HepG2 (cell line): ENCODE measurements at regions not wholly inside any gene's neighbourhood (a gene's known extent, or its start where the extent isn't known, plus 50 kb on each side); places are given as distances from the start of the nearest gene placed in this dataset.

Experiments
- ATAC-seq: fragments of 200-7000 bp; cut with Tn5 transposase; 3 replicates; pipeline ENCODE4 v1.9.1; 2020; ENCODE audit warnings: mild to moderate bottlenecking, moderate library complexity
- BruUV-seq: library from RNA; stranded (reverse); fragments of 400-500 nt; replicated peaks from 2 replicates; lab custom pipeline; 2021; lab: Mats Ljungman, UMichigan
- CTCF ChIA-PET: fragments of 300-600 bp; formaldehyde crosslinking; extraction: SDS; loops from one replicate; lab custom pipeline; 2021; ENCODE audit warnings: low total read pairs, inconsistent platforms, low intra/inter-chr PET ratio; lab: Yijun Ruan, JAX
- POLR2A ChIA-PET: fragments of 350-600 bp; sonication (Branson Sonifier 250); formaldehyde crosslinking; loops from one replicate; lab custom pipeline; 2020; ENCODE audit warnings: antibody characterized with exemption, inconsistent platforms; lab: Yijun Ruan, JAX
- DNase-seq: peaks from one replicate; pipeline ENCODE4 v3.0.0-alpha.2; 2015; ENCODE audit warnings: low spot score
- FAIRE-seq: peaks from 3 replicates; lab custom pipeline; 2011; peaks lifted over from hg19 to GRCh38; lab: Jason Lieb, UNC
- H2AFZ ChIP-seq: one replicate; pipeline ENCODE4 v1.6.1; 2011; ENCODE audit warnings: low read length, inconsistent platforms
- H3K27ac ChIP-seq: fragments of 300-600 bp; 3 replicates; pipeline ENCODE4 v1.8.0; 2011; ENCODE audit warnings: mixed run types, mild to moderate bottlenecking, mixed read lengths, low read length, inconsistent platforms; ENCODE audit not compliant: insufficient read depth; ENCODE audit errors: extremely low read length
- H3K27me3 ChIP-seq, 2 experiments: fragments of 200-600 bp in 1 of 2; 2 replicates in 1 of 2; 3 replicates in 1 of 2; pipeline versions ENCODE4 v1.6.0 to v1.8.0; 2011; ENCODE audit warnings: low read length in 2 of 2, mild to moderate bottlenecking in 2 of 2, moderate library complexity in 2 of 2, inconsistent platforms in 1 of 2; ENCODE audit not compliant: insufficient read depth in 2 of 2, control insufficient read depth in 1 of 2
- H3K36me3 ChIP-seq, 2 experiments: fragments of 200-600 bp in 1 of 2; replicated peaks in 1 of 2; 2 replicates in 1 of 2; 3 replicates in 1 of 2; pipeline versions ENCODE4 v1.5.1 to v1.8.0; 2011; ENCODE audit warnings: low read length in 2 of 2, inconsistent platforms in 1 of 2; ENCODE audit not compliant: insufficient read depth in 2 of 2, control insufficient read depth in 1 of 2
- H3K4me1 ChIP-seq: 2 replicates; pipeline ENCODE4 v1.5.1; 2012; ENCODE audit warnings: low read length, inconsistent platforms; ENCODE audit not compliant: insufficient read depth
- H3K4me2 ChIP-seq: 2 replicates; pipeline ENCODE4 v1.6.0; 2011; ENCODE audit warnings: low read depth, low read length, inconsistent platforms
- H3K4me3 ChIP-seq, 3 experiments: fragments of 200-600 bp in 1 of 3; sonication (generic), shearing (Covaris generic) in 1 of 3; replicated peaks in 1 of 3; 2 replicates each; pipeline ENCODE4 v1.5.1; 2011 to 2016; ENCODE audit warnings: low read length in 3 of 3, inconsistent platforms in 2 of 3, low read depth in 2 of 3, mild to moderate bottlenecking in 2 of 3, control low read depth in 1 of 3, mixed read lengths in 1 of 3; ENCODE audit not compliant: insufficient read depth in 1 of 3
- H3K79me2 ChIP-seq: one replicate; pipeline ENCODE4 v1.6.1; 2011; ENCODE audit warnings: low read length, inconsistent platforms; ENCODE audit not compliant: insufficient read depth
- H3K9ac ChIP-seq: 2 replicates; pipeline ENCODE4 v1.6.0; 2011; ENCODE audit warnings: mild to moderate bottlenecking, low read depth, low read length, inconsistent platforms; ENCODE audit not compliant: insufficient read depth
- H3K9me3 ChIP-seq: 2 replicates; pipeline ENCODE4 v1.5.1; 2012; ENCODE audit warnings: mild to moderate bottlenecking, low read length
- H4K20me1 ChIP-seq: 2 replicates; pipeline ENCODE4 v1.6.0; 2011; ENCODE audit warnings: inconsistent platforms, mild to moderate bottlenecking, low read length, moderate library complexity; ENCODE audit not compliant: insufficient read depth
- FLYWCH1 ChIP-seq: sonication (generic); formaldehyde crosslinking; IDR thresholded peaks from 2 replicates; pipeline ENCODE4 v1.8.1; 2023; ENCODE audit warnings: mild to moderate bottlenecking, missing genetic modification reagents
- NCOA1 ChIP-seq: sonication (generic); formaldehyde crosslinking; IDR thresholded peaks from 2 replicates; pipeline ENCODE4 v1.9.0; 2021; ENCODE audit warnings: missing genetic modification reagents
- RERE ChIP-seq: IDR thresholded peaks from 2 replicates; pipeline ENCODE4 v1.6.1; 2016; ENCODE audit warnings: low read depth, missing genetic modification reagents, missing compliant biosample characterization
- WGBS: methylation state at CpG from one replicate; pipeline ENCODE4 v1.1.6; 2017; ENCODE audit warnings: low lambda C conversion rate; 5-methylcytosine and 5-hydroxymethylcytosine counted together
- in situ Hi-C: cut with HindIII; loops from 2 replicates; pipeline ENCODE4 v1.10.0; 2017; ENCODE audit warnings: low pct_unique_long_range_greater_than_20kb; ENCODE audit not compliant: extremely low pct_ligation_motif_present
- intact Hi-C: fragments of 100-400 bp; cut with micrococcal nuclease; formaldehyde crosslinking; loops from one replicate; pipeline ENCODE4 v1.10.0; 2022; ENCODE audit not compliant: unreplicated experiment

GRCh38 chr7:25663877-25664276, 435.6 kb upstream of the NPVF start:
- H3K36me3 ChIP-seq = no peaks in the 10 kb centered on the region
- no peak for TF ChIP-seq FLYWCH1 (CRISPR knock-in tag)
- TF ChIP-seq RERE (CRISPR knock-in tag) = no peak
- FAIRE-seq = no peak

GRCh38 chr7:25664593-25664992, 436.3 kb upstream of the NPVF start:
- Histone ChIP-seq H3K4me3 (no peak overlapping the region), H3K27ac (no peak overlapping the region), H3K4me2 (no peak overlapping the region)
- POLR2A ChIA-PET = no interaction called here
- ATAC-seq = no peak
- no peak for TF ChIP-seq NCOA1 (CRISPR knock-in tag)
- TF ChIP-seq, all 625 proteins: peak for 0
- FAIRE-seq (no peak), DNase-seq (no peak)
- in situ Hi-C loops = no loop called here
- no peaks in the 10 kb centered on the region for H3K9me3 ChIP-seq
- no peaks in the 10 kb centered on the region for H3K4me1 ChIP-seq
- intact Hi-C loops = no loop called here
- H3K27me3 ChIP-seq = peaks cover 0 to 11% of the 10 kb centered on the region in 2 experiments; a peak in 1 of 5 replicates
- no peaks in the 10 kb centered on the region for H3K36me3 ChIP-seq
- no peaks in the 10 kb centered on the region for H3K79me2 ChIP-seq
- WGBS = 24% methylated on average over 2 of the region's 2 CpGs
- BruUV-seq = no TSS peak
- no peak overlapping the region for H2AFZ ChIP-seq
- CTCF ChIA-PET = no interaction called here
- no peaks in the 10 kb centered on the region for H4K20me1 ChIP-seq
- no peak overlapping the region for H3K9ac ChIP-seq

More at GRCh38 chr7:25663877-25664276, 435.6 kb upstream of the NPVF start:
- peaks cover 0 to 7% of the 10 kb centered on the region in 2 experiments; a peak in 1 of 5 replicates for H3K27me3 ChIP-seq
- H3K4me3 ChIP-seq = no peak overlapping the region
- no peak overlapping the region for H2AFZ ChIP-seq
- CTCF ChIA-PET = no interaction called here
- no peaks in the 10 kb centered on the region for H4K20me1 ChIP-seq
- no peak overlapping the region for H3K9ac ChIP-seq
- BruUV-seq = no TSS peak
- no peaks in the 10 kb centered on the region for H3K4me1 ChIP-seq
- H3K4me2 ChIP-seq = no peak overlapping the region
- in situ Hi-C loops (no loop called here), intact Hi-C loops (no loop called here)
- ATAC-seq (no peak), DNase-seq (no peak)
- POLR2A ChIA-PET = no interaction called here
- no peak overlapping the region for H3K27ac ChIP-seq
- no peaks in the 10 kb centered on the region for H3K79me2 ChIP-seq
- WGBS = 5% methylated on average over 4 of the region's 4 CpGs
- no peaks in the 10 kb centered on the region for H3K9me3 ChIP-seq
